OCI-LY7 (cell line): ENCODE measurements at regions not wholly inside any gene's neighbourhood (a gene's known extent, or its start where the extent isn't known, plus 50 kb on each side); places are given as distances from the start of the nearest gene placed in this dataset.

Experiments used
- BruUV-seq: library from RNA; stranded (reverse); fragments of 400-500 nt; replicated peaks from 2 replicates; lab custom pipeline; 2021; lab: Mats Ljungman, UMichigan
- CTCF ChIA-PET: fragments of 300-600 bp; sonication (Branson Sonifier 250); formaldehyde crosslinking; loops from one replicate; lab custom pipeline; 2022; ENCODE audit warnings: antibody characterized with exemption; ENCODE audit not compliant: unreplicated experiment; lab: Charles Lee
- POLR2A ChIA-PET: fragments of 300-600 bp; sonication (Branson Sonifier 250); formaldehyde crosslinking; loops from one replicate; lab custom pipeline; 2022; ENCODE audit warnings: antibody characterized with exemption; lab: Charles Lee
- DNase-seq: peaks from one replicate; pipeline ENCODE4 v3.0.0-alpha.2; 2015; ENCODE audit warnings: low spot score
- H2AFZ ChIP-seq: fragments of 200-600 bp; sonication (generic), shearing (Covaris generic); 2 replicates; pipeline ENCODE4 v1.6.1; 2014; ENCODE audit warnings: mild to moderate bottlenecking, antibody characterized with exemption, low read length, moderate library complexity
- H3K27ac ChIP-seq: fragments of 200-600 bp; sonication (generic); 2 replicates; pipeline ENCODE4 v1.5.1; 2014; ENCODE audit warnings: mixed run types, low read depth, mild to moderate bottlenecking, moderate library complexity, low read length, inconsistent platforms; ENCODE audit not compliant: poor library complexity, severe bottlenecking
- H3K36me3 ChIP-seq: fragments of 200-600 bp; sonication (generic); 2 replicates; pipeline ENCODE4 v1.6.1; 2014; ENCODE audit warnings: mild to moderate bottlenecking, antibody characterized with exemption, low read length, moderate library complexity, mixed read lengths; ENCODE audit not compliant: insufficient read depth
- H3K4me1 ChIP-seq: fragments of 200-600 bp; sonication (generic); 2 replicates; pipeline ENCODE4 v1.5.1; 2014; ENCODE audit warnings: mild to moderate bottlenecking, low read length; ENCODE audit not compliant: insufficient read depth, poor library complexity, severe bottlenecking
- H3K4me2 ChIP-seq: fragments of 200-600 bp; sonication (generic); 2 replicates; pipeline ENCODE4 v1.6.1; 2014; ENCODE audit warnings: mild to moderate bottlenecking, low read length
- H3K4me3 ChIP-seq: fragments of 200-600 bp; sonication (generic); 2 replicates; pipeline ENCODE4 v1.5.1; 2014; ENCODE audit warnings: mild to moderate bottlenecking, low read depth, low read length; ENCODE audit not compliant: poor library complexity, severe bottlenecking
- H3K79me2 ChIP-seq: fragments of 200-600 bp; sonication (generic); 2 replicates; pipeline ENCODE4 v1.6.1; 2016; ENCODE audit warnings: low read depth, mild to moderate bottlenecking, low read length, moderate library complexity, mixed read lengths; ENCODE audit not compliant: insufficient read depth
- H3K9me2 ChIP-seq: fragments of 200-600 bp; sonication (generic); 2 replicates; pipeline ENCODE4 v1.6.1; 2016; ENCODE audit warnings: mild to moderate bottlenecking, low read length, mixed read lengths; ENCODE audit not compliant: insufficient read depth
- H3K9me3 ChIP-seq: fragments of 200-600 bp; sonication (generic); 2 replicates; pipeline ENCODE4 v1.6.1; 2014; ENCODE audit warnings: mild to moderate bottlenecking, mixed run types, low read length, mixed read lengths
- H4K20me1 ChIP-seq: fragments of 200-600 bp; sonication (generic); 2 replicates; pipeline ENCODE4 v1.6.1; 2014; ENCODE audit warnings: mild to moderate bottlenecking, antibody characterized with exemption, low read length, moderate library complexity, mixed read lengths; ENCODE audit not compliant: insufficient read depth
- CTCF ChIP-seq: fragments of 200-600 bp; sonication (generic); conservative IDR thresholded peaks from 2 replicates; pipeline ENCODE4 v1.5.1; 2014; ENCODE audit warnings: mild to moderate bottlenecking, antibody characterized with exemption, low read length, moderate library complexity, mixed read lengths
- EZH2phosphoT487 ChIP-seq: fragments of 200-600 bp; sonication (generic); IDR thresholded peaks from 2 replicates; pipeline ENCODE4 v1.6.1; 2018; ENCODE audit warnings: low read depth, borderline replicate concordance, mild to moderate bottlenecking, mixed run types, antibody characterized with exemption, low read length, moderate library complexity, mixed read lengths
- intact Hi-C: fragments of 100-400 bp; cut with micrococcal nuclease; formaldehyde crosslinking; loops from one replicate; pipeline ENCODE4 v1.10.0; 2022; ENCODE audit not compliant: unreplicated experiment

DNA sequence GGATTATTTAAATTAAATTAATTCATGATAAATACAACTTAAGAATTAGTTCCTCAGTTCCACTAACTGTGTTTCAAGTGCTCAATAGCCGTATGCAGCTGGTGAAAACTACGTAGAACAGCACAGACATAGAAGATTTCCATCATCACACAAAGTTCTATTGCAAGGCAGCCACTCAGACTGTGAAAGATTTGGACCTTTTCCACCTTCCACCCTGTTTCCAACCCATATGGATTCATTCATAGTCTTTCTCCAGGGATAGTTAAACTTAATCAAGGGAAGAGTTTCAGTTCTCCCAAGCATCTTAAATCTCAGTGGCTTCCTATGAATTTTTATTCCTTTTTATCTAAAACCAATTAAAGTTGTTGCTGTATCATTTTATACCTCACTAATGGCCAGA is 2030.8 kb downstream of the SUCLG1 start:
- H3K4me2 ChIP-seq = no peak overlapping the region
- no peaks in the 10 kb centered on the region for H3K9me2 ChIP-seq
- H3K27ac ChIP-seq = no peak overlapping the region
- ChIA-PET CTCF (no interaction called here), POLR2A (interaction anchor here (0.6 kb wide), 1 partner anchor 374 kb away, joined by 3 read pairs; no protein-coding TSS in a partner anchor)
- no peaks in the 10 kb centered on the region for H3K36me3 ChIP-seq
- no peaks in the 10 kb centered on the region for H3K79me2 ChIP-seq
- intact Hi-C loops = no loop called here
- no TSS peak for BruUV-seq
- no peak overlapping the region for H2AFZ ChIP-seq
- no peak for DNase-seq
- TF ChIP-seq EZH2phosphoT487 (no peak), CTCF (no peak)
- no peak overlapping the region for H3K4me3 ChIP-seq
- no peaks in the 10 kb centered on the region for H4K20me1 ChIP-seq
- no peaks in the 10 kb centered on the region for H3K4me1 ChIP-seq
- H3K9me3 ChIP-seq = no peaks in the 10 kb centered on the region; the same call in 1 of the 2 replicates

- Histone ChIP-seq H3K36me3 (no peaks in the 10 kb centered on the region), H3K27ac (no peak overlapping the region), H3K9me2 (no peaks in the 10 kb centered on the region), H4K20me1 (no peaks in the 10 kb centered on the region), H3K4me3 (no peak overlapping the region), H3K79me2 (no peaks in the 10 kb centered on the region), H3K4me2 (no peak overlapping the region), H2AFZ (no peak overlapping the region), H3K9me3 (no peaks in the 10 kb centered on the region), H3K4me1 (no peaks in the 10 kb centered on the region)
- no TSS peak for BruUV-seq
- CTCF ChIA-PET = no interaction called here
- TF ChIP-seq CTCF = no peak
- TF ChIP-seq EZH2phosphoT487 = no peak
- no peak for DNase-seq
- POLR2A ChIA-PET = no interaction called here
- intact Hi-C loops = no loop called here
Measured at GRCh38 chr2:82412021-82412420, 2047.1 kb downstream of the SUCLG1 start.

DNA sequence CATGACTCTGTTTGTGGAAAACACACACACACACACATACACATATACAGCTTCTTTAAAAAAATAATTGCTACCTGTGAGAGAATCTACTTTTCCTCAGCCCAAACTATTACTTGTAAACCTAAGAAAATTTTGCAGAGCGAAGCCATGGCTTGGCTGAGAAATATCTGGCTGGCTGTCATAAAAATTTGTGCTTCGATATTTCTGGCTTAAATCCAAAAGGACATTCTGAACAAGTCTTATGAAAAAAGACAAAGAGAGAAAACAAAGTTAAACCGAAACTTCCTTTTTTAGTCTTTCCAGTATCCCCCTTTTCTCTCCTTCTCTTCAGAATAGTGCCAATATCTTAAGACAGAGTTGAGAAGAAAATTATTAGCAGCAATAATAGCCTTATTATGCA is 2048.0 kb downstream of the SUCLG1 start:
- Histone ChIP-seq H3K4me1 (no peaks in the 10 kb centered on the region), H3K4me2 (no peak overlapping the region), H3K36me3 (no peaks in the 10 kb centered on the region), H3K4me3 (no peak overlapping the region), H3K9me2 (no peaks in the 10 kb centered on the region), H4K20me1 (no peaks in the 10 kb centered on the region), H3K9me3 (no peaks in the 10 kb centered on the region), H3K27ac (no peak overlapping the region), H2AFZ (no peak overlapping the region), H3K79me2 (no peaks in the 10 kb centered on the region)
- ChIA-PET POLR2A (no interaction called here), CTCF (no interaction called here)
- DNase-seq = no peak
- TF ChIP-seq CTCF = no peak
- TF ChIP-seq EZH2phosphoT487 = no peak
- intact Hi-C loops = no loop called here
- BruUV-seq = no TSS peak
